Transverse colon (tissue), 4 donors: ENCODE measurements at regions not wholly inside any gene's neighbourhood (a gene's known extent, or its start where the extent isn't known, plus 50 kb on each side); places are given as distances from the start of the nearest gene placed in this dataset.

Experiments used
- DNase-seq: peaks from one replicate; pipeline ENCODE4 v3.0.0-alpha.2; 2019
- H3K27ac ChIP-seq, 4 donors: fragments of 200-600 bp; sonication (generic); 2 replicates each; pipeline ENCODE4 v1.5.1; 2016 to 2018; ENCODE audit warnings: inconsistent platforms in 4 of 4
- H3K27me3 ChIP-seq: fragments of 200-600 bp; sonication (generic); 2 replicates; pipeline ENCODE4 v1.5.1; 2017; ENCODE audit warnings: inconsistent platforms
- H3K36me3 ChIP-seq, 4 donors: fragments of 200-600 bp; sonication (generic); 2 replicates each; pipeline ENCODE4 v1.5.1; 2017 to 2019; ENCODE audit warnings: inconsistent platforms in 4 of 4
- H3K4me1 ChIP-seq, 4 donors: fragments of 200-600 bp; sonication (generic); 2 replicates each; pipeline ENCODE4 v1.5.1; 2017 to 2020; ENCODE audit warnings: inconsistent platforms in 4 of 4
- H3K4me3 ChIP-seq, 4 donors: fragments of 200-600 bp; sonication (generic); 1 replicate in 1 of 4; 2 replicates in 3 of 4; pipeline versions ENCODE4 v1.5.1 to v1.6.1; 2017 to 2019; ENCODE audit warnings: inconsistent platforms in 4 of 4
- H3K9me3 ChIP-seq, 2 donors: fragments of 200-600 bp; sonication (generic); 2 replicates each; pipeline ENCODE4 v1.5.1; 2017 to 2019; ENCODE audit warnings: inconsistent platforms in 2 of 2
- EP300 ChIP-seq: sonication (generic); formaldehyde crosslinking; IDR thresholded peaks from one replicate; pipeline ENCODE4 v1.6.1; 2017; ENCODE audit warnings: antibody characterized with exemption, low read depth
- POLR2A ChIP-seq: fragments of 450-650 bp; IDR thresholded peaks from one replicate; pipeline ENCODE4 v1.6.1; 2016; ENCODE audit warnings: antibody characterized with exemption, mild to moderate bottlenecking, moderate library complexity
- POLR2AphosphoS5 ChIP-seq, 3 donors: sonication (generic); formaldehyde crosslinking; IDR thresholded peaks; one replicate each; pipeline ENCODE4 v1.6.1; 2016; ENCODE audit warnings: antibody characterized with exemption in 3 of 3
- WGBS, 2 donors: methylation state at CpG; one replicate each; pipeline ENCODE4 v1.1.5; 2018; ENCODE audit warnings: low coverage in 1 of 2; 5-methylcytosine and 5-hydroxymethylcytosine counted together
- in situ Hi-C, 4 donors: fragments of 200-750 bp; cut with MboI; loops; one replicate each; pipeline versions ENCODE4 v1.15.0 to v1.15.1; 2017; ENCODE audit warnings: low sequenced_read_pairs in 3 of 4, low pct_ligation_motif_present in 1 of 4, low pct_unique_long_range_greater_than_20kb in 1 of 4
- intact Hi-C: fragments of 100-400 bp; cut with DNase I; formaldehyde crosslinking; loops from one replicate; pipeline ENCODE4 v1.15.1; 2023; ENCODE audit warnings: low total_unique reads
- TF ChIP-seq, protein P1 (sequence below), 5 experiments: fragments of 200-600 bp in 3 of 5; fragments of 450-650 bp in 2 of 5; sonication (generic) in 3 of 5; IDR thresholded peaks; 1 replicate in 2 of 5; 2 replicates in 3 of 5; pipeline ENCODE4 v1.5.1; 2016 to 2017; ENCODE audit warnings: antibody characterized with exemption in 5 of 5, inconsistent platforms in 3 of 5, mild to moderate bottlenecking in 2 of 5, moderate library complexity in 1 of 5

DNA sequence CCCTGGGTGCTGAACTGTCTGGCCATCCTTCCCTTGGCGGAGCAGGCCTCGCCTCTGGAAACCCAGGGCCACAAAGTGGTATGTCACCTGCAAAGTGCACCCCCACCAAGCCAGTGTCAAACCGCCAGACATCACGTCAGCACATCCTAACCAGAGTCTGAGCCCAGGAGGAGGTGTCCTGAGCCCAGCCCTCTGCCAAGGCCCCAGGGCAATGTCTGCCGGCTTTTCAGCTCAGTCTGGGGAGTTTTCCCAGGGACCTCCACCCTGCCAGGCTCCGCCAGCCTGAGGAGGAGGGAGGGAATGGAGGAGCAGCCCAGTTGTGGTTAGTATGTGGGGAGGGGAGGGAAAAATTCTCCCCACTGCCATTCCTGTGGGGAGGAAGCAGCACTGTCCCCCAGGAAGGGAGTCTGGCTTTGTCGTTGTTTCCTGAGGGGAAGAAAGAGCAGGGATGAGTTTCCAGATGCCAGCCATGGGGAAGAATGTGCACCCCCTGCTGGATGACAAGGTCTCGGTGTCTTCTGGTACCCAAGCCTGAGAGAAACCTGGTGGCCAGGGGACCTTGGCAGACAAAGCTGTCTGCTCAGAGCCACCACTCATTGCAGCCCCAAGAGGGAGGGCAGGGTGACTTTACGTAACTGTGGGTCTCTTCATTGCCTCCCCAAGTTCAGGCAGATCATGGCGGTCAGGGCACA lies 81.4 kb upstream of the CD82 start:
- no peaks in the 10 kb centered on the region for H3K36me3 ChIP-seq
- in situ Hi-C loops (no loop called here), intact Hi-C loops (no loop called here)
- H3K4me3 ChIP-seq = no peak overlapping the region
- no peak for DNase-seq
- no peak for TF ChIP-seq POLR2AphosphoS5 (IDR thresholded peaks at IDR 0.05)
- TF ChIP-seq, protein P1, sequence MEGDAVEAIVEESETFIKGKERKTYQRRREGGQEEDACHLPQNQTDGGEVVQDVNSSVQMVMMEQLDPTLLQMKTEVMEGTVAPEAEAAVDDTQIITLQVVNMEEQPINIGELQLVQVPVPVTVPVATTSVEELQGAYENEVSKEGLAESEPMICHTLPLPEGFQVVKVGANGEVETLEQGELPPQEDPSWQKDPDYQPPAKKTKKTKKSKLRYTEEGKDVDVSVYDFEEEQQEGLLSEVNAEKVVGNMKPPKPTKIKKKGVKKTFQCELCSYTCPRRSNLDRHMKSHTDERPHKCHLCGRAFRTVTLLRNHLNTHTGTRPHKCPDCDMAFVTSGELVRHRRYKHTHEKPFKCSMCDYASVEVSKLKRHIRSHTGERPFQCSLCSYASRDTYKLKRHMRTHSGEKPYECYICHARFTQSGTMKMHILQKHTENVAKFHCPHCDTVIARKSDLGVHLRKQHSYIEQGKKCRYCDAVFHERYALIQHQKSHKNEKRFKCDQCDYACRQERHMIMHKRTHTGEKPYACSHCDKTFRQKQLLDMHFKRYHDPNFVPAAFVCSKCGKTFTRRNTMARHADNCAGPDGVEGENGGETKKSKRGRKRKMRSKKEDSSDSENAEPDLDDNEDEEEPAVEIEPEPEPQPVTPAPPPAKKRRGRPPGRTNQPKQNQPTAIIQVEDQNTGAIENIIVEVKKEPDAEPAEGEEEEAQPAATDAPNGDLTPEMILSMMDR (IDR thresholded peaks at IDR 0.05) = peak in 1 of 5 experiments; percentile 5
- no peaks in the 10 kb centered on the region for H3K9me3 ChIP-seq
- H3K27ac ChIP-seq = no peak overlapping the region
- no peaks in the 10 kb centered on the region for H3K27me3 ChIP-seq
- 71 to 90% methylated on average over 2 to 10 of the region's 10 CpGs for WGBS, 2 donors
- no peaks in the 10 kb centered on the region for H3K4me1 ChIP-seq

- in situ Hi-C loops = no loop called here
- intact Hi-C loops = no loop called here
- H3K4me1 ChIP-seq = no peaks in the 10 kb centered on the region
- 75% methylated on average over 8 of the region's 8 CpGs; no CpG with 5 or more reads in 1 of the 2 donors for WGBS, 2 donors
- no peaks in the 10 kb centered on the region for H3K9me3 ChIP-seq
- H3K27ac ChIP-seq = no peak overlapping the region
- no peaks in the 10 kb centered on the region for H3K36me3 ChIP-seq
- no peak for DNase-seq
- H3K4me3 ChIP-seq = no peak overlapping the region
- TF ChIP-seq EP300 (no peak), POLR2A (no peak), POLR2AphosphoS5 (IDR thresholded peaks at IDR 0.05) (no peak)
- TF ChIP-seq, protein P1 (IDR thresholded peaks at IDR 0.05) = no peak
- no peaks in the 10 kb centered on the region for H3K27me3 ChIP-seq
These were observed 77.1 kb upstream of the CD82 start for GRCh38 chr11:44488165-44488965.

DNA sequence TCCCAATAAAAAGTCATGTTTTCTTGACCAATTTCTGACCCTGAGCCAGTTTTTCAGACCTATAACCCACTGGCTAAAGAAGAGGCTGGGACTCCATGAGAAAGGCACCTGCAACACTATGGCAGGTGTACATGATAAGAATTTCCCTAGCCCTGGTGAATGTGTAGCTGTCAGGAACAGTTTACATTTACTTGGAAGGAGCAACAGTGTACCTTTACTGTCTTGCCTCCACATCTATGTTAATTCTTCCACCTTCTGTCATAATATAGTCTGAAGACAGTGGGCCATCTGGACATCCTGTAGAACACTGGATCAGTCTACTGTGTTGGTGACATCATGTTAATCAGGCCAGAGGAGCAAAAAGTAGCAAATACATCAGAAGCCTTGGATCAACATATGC lies 72.1 kb upstream of the CD82 start:
- no peak overlapping the region for H3K27ac ChIP-seq
- no peaks in the 10 kb centered on the region for H3K36me3 ChIP-seq
- H3K27me3 ChIP-seq = no peaks in the 10 kb centered on the region
- no peaks in the 10 kb centered on the region for H3K4me1 ChIP-seq
- no peak for DNase-seq
- intact Hi-C loops (no loop called here), in situ Hi-C loops (no loop called here)
- no peaks in the 10 kb centered on the region for H3K9me3 ChIP-seq
- TF ChIP-seq POLR2AphosphoS5 (IDR thresholded peaks at IDR 0.05) = no peak
- no peak for TF ChIP-seq POLR2A
- no peak for TF ChIP-seq EP300
- TF ChIP-seq, protein P1 (IDR thresholded peaks at IDR 0.05) = no peak
- no peak overlapping the region for H3K4me3 ChIP-seq

DNA sequence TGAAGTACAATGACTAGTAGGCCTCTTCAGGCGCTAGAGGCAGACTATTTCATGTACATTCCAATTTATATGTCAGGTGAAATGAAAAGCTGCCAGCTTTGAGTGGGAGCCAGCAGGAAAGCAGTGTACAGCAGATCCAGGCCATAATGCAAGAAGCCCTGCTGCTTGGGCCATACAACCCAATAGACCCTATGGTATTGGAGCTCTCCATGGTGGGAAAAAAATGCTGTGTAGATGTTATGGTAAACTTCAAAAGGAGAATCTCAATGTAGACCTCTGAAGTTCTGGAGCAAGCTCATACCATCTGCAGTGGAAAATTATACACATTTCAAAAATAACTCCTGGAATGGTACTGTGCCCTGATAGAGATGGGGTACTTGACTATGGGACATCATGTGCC lies 71.5 kb upstream of the CD82 start:
- in situ Hi-C loops = no loop called here
- whole genome bisulfite sequencing, 2 donors = 92% methylated on average over 1 of the region's 1 CpG; no CpG with 5 or more reads in 1 of the 2 donors
- no peaks in the 10 kb centered on the region for H3K27me3 ChIP-seq
- H3K4me3 ChIP-seq = no peak overlapping the region
- no peaks in the 10 kb centered on the region for H3K4me1 ChIP-seq
- H3K9me3 ChIP-seq = no peaks in the 10 kb centered on the region
- intact Hi-C loops = no loop called here
- TF ChIP-seq POLR2AphosphoS5 (IDR thresholded peaks at IDR 0.05) (no peak), EP300 (no peak), POLR2A (no peak)
- TF ChIP-seq, protein P1 (IDR thresholded peaks at IDR 0.05) = no peak
- no peak for DNase-seq
- no peak overlapping the region for H3K27ac ChIP-seq
- H3K36me3 ChIP-seq = no peaks in the 10 kb centered on the region
